ENCODE measurements at regions not wholly inside any gene's neighbourhood (a gene's known extent, or its start where the extent isn't known, plus 50 kb on each side); places are given as distances from the start of the nearest gene placed in this dataset.

DNA sequence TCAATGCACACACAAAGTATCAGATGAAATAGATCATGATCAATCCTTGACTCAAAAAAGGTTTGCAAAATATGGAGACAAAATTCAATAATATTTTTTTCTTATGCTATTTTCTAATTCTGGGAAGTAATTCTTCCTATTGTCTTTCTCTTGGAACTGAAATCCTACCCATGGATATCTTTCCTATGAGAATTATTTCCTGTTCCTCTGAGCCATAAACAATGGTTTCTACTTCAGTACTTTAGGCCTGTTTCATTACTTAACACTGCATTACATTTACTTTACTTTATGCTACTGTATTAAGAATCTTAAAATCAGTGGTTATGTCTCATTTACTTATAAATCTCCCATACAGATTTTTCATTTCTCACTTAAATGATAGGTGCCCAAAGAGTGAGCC lies 1025.4 kb upstream of the ACO1 start:
- TF ChIP-seq, protein P1, sequence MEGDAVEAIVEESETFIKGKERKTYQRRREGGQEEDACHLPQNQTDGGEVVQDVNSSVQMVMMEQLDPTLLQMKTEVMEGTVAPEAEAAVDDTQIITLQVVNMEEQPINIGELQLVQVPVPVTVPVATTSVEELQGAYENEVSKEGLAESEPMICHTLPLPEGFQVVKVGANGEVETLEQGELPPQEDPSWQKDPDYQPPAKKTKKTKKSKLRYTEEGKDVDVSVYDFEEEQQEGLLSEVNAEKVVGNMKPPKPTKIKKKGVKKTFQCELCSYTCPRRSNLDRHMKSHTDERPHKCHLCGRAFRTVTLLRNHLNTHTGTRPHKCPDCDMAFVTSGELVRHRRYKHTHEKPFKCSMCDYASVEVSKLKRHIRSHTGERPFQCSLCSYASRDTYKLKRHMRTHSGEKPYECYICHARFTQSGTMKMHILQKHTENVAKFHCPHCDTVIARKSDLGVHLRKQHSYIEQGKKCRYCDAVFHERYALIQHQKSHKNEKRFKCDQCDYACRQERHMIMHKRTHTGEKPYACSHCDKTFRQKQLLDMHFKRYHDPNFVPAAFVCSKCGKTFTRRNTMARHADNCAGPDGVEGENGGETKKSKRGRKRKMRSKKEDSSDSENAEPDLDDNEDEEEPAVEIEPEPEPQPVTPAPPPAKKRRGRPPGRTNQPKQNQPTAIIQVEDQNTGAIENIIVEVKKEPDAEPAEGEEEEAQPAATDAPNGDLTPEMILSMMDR (IDR thresholded peaks at IDR 0.05): no peak
- TF ChIP-seq POLR2A (IDR thresholded peaks at IDR 0.05): no peak
